ENCODE measurements at regions not wholly inside any gene's neighbourhood (a gene's known extent, or its start where the extent isn't known, plus 50 kb on each side); places are given as distances from the start of the nearest gene placed in this dataset.

- H3K27me3 Mint-ChIP-seq: no peaks in the 10 kb centered on the region
- no peaks in the 10 kb centered on the region for H3K4me1 Mint-ChIP-seq
- no peak overlapping the region for H3K4me3 Mint-ChIP-seq
- no peaks in the 10 kb centered on the region for H3K9me3 Mint-ChIP-seq
- ATAC-seq (replicated peaks) (no peak), DNase-seq (no peak)
- H3K27ac Mint-ChIP-seq: no peak overlapping the region
- peaks cover 0 to 4% of the 10 kb centered on the region in 2 donors for H3K36me3 Mint-ChIP-seq
Observed at GRCh38 chr3:20405231-20405630, 219.2 kb upstream of the SGO1 start.

- no peak overlapping the region for H3K4me3 Mint-ChIP-seq
- no peaks in the 10 kb centered on the region for H3K9me3 Mint-ChIP-seq
- no peaks in the 10 kb centered on the region for H3K4me1 Mint-ChIP-seq
- H3K36me3 Mint-ChIP-seq: peaks cover 0 to 4% of the 10 kb centered on the region in 2 donors
- no peak overlapping the region for H3K27ac Mint-ChIP-seq
- DNase-seq (no peak), ATAC-seq (replicated peaks) (no peak)
- H3K27me3 Mint-ChIP-seq: no peaks in the 10 kb centered on the region
Observed at GRCh38 chr3:20404741-20405100, 218.7 kb upstream of the SGO1 start.

- ATAC-seq (replicated peaks) (no peak), DNase-seq (no peak)
- H3K27me3 Mint-ChIP-seq: no peaks in the 10 kb centered on the region
- no peaks in the 10 kb centered on the region for H3K9me3 Mint-ChIP-seq
- H3K4me3 Mint-ChIP-seq: no peak overlapping the region
- no peak overlapping the region for H3K27ac Mint-ChIP-seq
- peaks cover 0 to under 1% of the 10 kb centered on the region in 2 donors for H3K36me3 Mint-ChIP-seq
- no peaks in the 10 kb centered on the region for H3K4me1 Mint-ChIP-seq
Observed at GRCh38 chr3:20403986-20404740, 218.2 kb upstream of the SGO1 start.

GRCh38 chr3:20401253-20401652, 215.2 kb upstream of the SGO1 start:
- no peak overlapping the region for H3K4me3 Mint-ChIP-seq
- H3K36me3 Mint-ChIP-seq: no peaks in the 10 kb centered on the region
- ATAC-seq (replicated peaks) (no peak), DNase-seq (no peak)
- no peaks in the 10 kb centered on the region for H3K9me3 Mint-ChIP-seq
- H3K27me3 Mint-ChIP-seq: no peaks in the 10 kb centered on the region
- H3K27ac Mint-ChIP-seq: no peak overlapping the region
- no peaks in the 10 kb centered on the region for H3K4me1 Mint-ChIP-seq

- Mint-ChIP-seq H3K9me3 (no peaks in the 10 kb centered on the region), H3K4me1 (no peaks in the 10 kb centered on the region), H3K27me3 (no peaks in the 10 kb centered on the region), H3K27ac (no peak overlapping the region), H3K4me3 (no peak overlapping the region), H3K36me3 (no peaks in the 10 kb centered on the region)
- ATAC-seq (replicated peaks) (no peak), DNase-seq (no peak)
Observed at GRCh38 chr3:20400686-20401085, 214.7 kb upstream of the SGO1 start.

- DNase-seq (no peak), ATAC-seq (replicated peaks) (no peak)
- H3K4me3 Mint-ChIP-seq: no peak overlapping the region
- no peaks in the 10 kb centered on the region for H3K36me3 Mint-ChIP-seq
- H3K9me3 Mint-ChIP-seq: no peaks in the 10 kb centered on the region
- no peaks in the 10 kb centered on the region for H3K4me1 Mint-ChIP-seq
- H3K27ac Mint-ChIP-seq: no peak overlapping the region
- H3K27me3 Mint-ChIP-seq: no peaks in the 10 kb centered on the region
Observed at GRCh38 chr3:20400281-20400680, 214.3 kb upstream of the SGO1 start.

GRCh38 chr3:20396335-20396734, 210.3 kb upstream of the SGO1 start:
- DNase-seq: no peak
- Mint-ChIP-seq H3K27ac (no peak overlapping the region), H3K4me3 (no peak overlapping the region)

GRCh38 chr3:20395692-20396091, 209.7 kb upstream of the SGO1 start:
- Mint-ChIP-seq H3K27ac (no peak overlapping the region), H3K27me3 (no peaks in the 10 kb centered on the region), H3K9me3 (peaks cover 4 to 6% of the 10 kb centered on the region in 2 donors), H3K4me1 (peaks cover 0 to 2% of the 10 kb centered on the region in 2 donors), H3K4me3 (no peak overlapping the region), H3K36me3 (peaks cover 5 to 10% of the 10 kb centered on the region in 2 donors)
- no peak for DNase-seq
- no peak for ATAC-seq (replicated peaks)

More at GRCh38 chr3:20396335-20396734, 210.3 kb upstream of the SGO1 start:
- Mint-ChIP-seq H3K4me1 (peaks cover 0 to 2% of the 10 kb centered on the region in 2 donors), H3K27me3 (no peaks in the 10 kb centered on the region), H3K36me3 (peaks cover 5 to 10% of the 10 kb centered on the region in 2 donors), H3K9me3 (peaks cover 4 to 6% of the 10 kb centered on the region in 2 donors)
- no peak for ATAC-seq (replicated peaks)

GRCh38 chr3:20394243-20394642, 208.2 kb upstream of the SGO1 start:
- Mint-ChIP-seq H3K27ac (no peak overlapping the region), H3K36me3 (peaks cover 5 to 10% of the 10 kb centered on the region in 2 donors), H3K9me3 (peaks cover 4 to 6% of the 10 kb centered on the region in 2 donors), H3K27me3 (no peaks in the 10 kb centered on the region), H3K4me3 (no peak overlapping the region), H3K4me1 (peaks cover 0 to 2% of the 10 kb centered on the region in 2 donors)
- DNase-seq: no peak
- no peak for ATAC-seq (replicated peaks)

- peaks cover 4 to 6% of the 10 kb centered on the region in 2 donors for H3K9me3 Mint-ChIP-seq
- peaks cover 0 to 2% of the 10 kb centered on the region in 2 donors for H3K4me1 Mint-ChIP-seq
- DNase-seq (no peak), ATAC-seq (replicated peaks) (no peak)
- peaks cover 5 to 10% of the 10 kb centered on the region in 2 donors for H3K36me3 Mint-ChIP-seq
- no peak overlapping the region for H3K4me3 Mint-ChIP-seq
- H3K27ac Mint-ChIP-seq: no peak overlapping the region
- H3K27me3 Mint-ChIP-seq: no peaks in the 10 kb centered on the region
Observed at GRCh38 chr3:20391644-20392043, 205.6 kb upstream of the SGO1 start.

GRCh38 chr3:20388971-20389370, 203.0 kb upstream of the SGO1 start:
- peaks cover 0 to under 1% of the 10 kb centered on the region in 2 donors for H3K36me3 Mint-ChIP-seq
- H3K27me3 Mint-ChIP-seq: no peaks in the 10 kb centered on the region
- H3K9me3 Mint-ChIP-seq: peaks cover 0 to under 1% of the 10 kb centered on the region in 2 donors
- no peaks in the 10 kb centered on the region for H3K4me1 Mint-ChIP-seq
- ATAC-seq (replicated peaks) (no peak), DNase-seq (no peak)
- no peak overlapping the region for H3K4me3 Mint-ChIP-seq
- no peak overlapping the region for H3K27ac Mint-ChIP-seq

- H3K27me3 Mint-ChIP-seq: no peaks in the 10 kb centered on the region
- no peak overlapping the region for H3K4me3 Mint-ChIP-seq
- ATAC-seq (replicated peaks) (no peak), DNase-seq (no peak)
- H3K9me3 Mint-ChIP-seq: no peaks in the 10 kb centered on the region
- H3K27ac Mint-ChIP-seq: no peak overlapping the region
- H3K36me3 Mint-ChIP-seq: peaks cover 0 to 2% of the 10 kb centered on the region in 2 donors
- no peaks in the 10 kb centered on the region for H3K4me1 Mint-ChIP-seq
Observed at GRCh38 chr3:20380295-20380694, 194.3 kb upstream of the SGO1 start.

GRCh38 chr3:20378315-20378714, 192.3 kb upstream of the SGO1 start:
- Mint-ChIP-seq H3K4me1 (no peaks in the 10 kb centered on the region), H3K4me3 (no peak overlapping the region), H3K27me3 (no peaks in the 10 kb centered on the region), H3K27ac (no peak overlapping the region), H3K9me3 (no peaks in the 10 kb centered on the region), H3K36me3 (peaks cover 0 to 2% of the 10 kb centered on the region in 2 donors)
- ATAC-seq (replicated peaks): no peak
- no peak for DNase-seq

- Mint-ChIP-seq H3K4me3 (no peak overlapping the region), H3K9me3 (no peaks in the 10 kb centered on the region)
Observed at GRCh38 chr3:20376665-20377217, 190.7 kb upstream of the SGO1 start.

GRCh38 chr3:20375302-20375701, 189.3 kb upstream of the SGO1 start:
- Mint-ChIP-seq H3K27me3 (no peaks in the 10 kb centered on the region), H3K36me3 (no peaks in the 10 kb centered on the region), H3K4me3 (no peak overlapping the region), H3K4me1 (no peaks in the 10 kb centered on the region), H3K27ac (no peak overlapping the region), H3K9me3 (no peaks in the 10 kb centered on the region)
- DNase-seq (no peak), ATAC-seq (replicated peaks) (peak in 1 of 2 donors; percentile 23)

More at GRCh38 chr3:20376665-20377217, 190.7 kb upstream of the SGO1 start:
- no peak for ATAC-seq (replicated peaks)
- no peak overlapping the region for H3K27ac Mint-ChIP-seq
- no peaks in the 10 kb centered on the region for H3K27me3 Mint-ChIP-seq
- DNase-seq: no peak
- H3K36me3 Mint-ChIP-seq: no peaks in the 10 kb centered on the region
- no peaks in the 10 kb centered on the region for H3K4me1 Mint-ChIP-seq

All from stimulated activated naive B cell treated with anti-CD40 and anti-IgM and Interleukin-4, amounts not matched to agents 10 μg/mL and 1 μg/mL and 100 μg/mL, for 72 hours (primary cell).